Coronary artery (tissue), 2 donors: ENCODE measurements at regions not wholly inside any gene's neighbourhood (a gene's known extent, or its start where the extent isn't known, plus 50 kb on each side); places are given as distances from the start of the nearest gene placed in this dataset.
A peak's percentile ranks its signal among the peaks of the same experiment; 100 is the strongest.

ENCODE experiments used
- DNase-seq: peaks from one replicate; pipeline ENCODE4 v3.0.0-alpha.2; 2017; ENCODE audit warnings: low spot score
- H3K27ac ChIP-seq, 2 donors: fragments of 200-600 bp; sonication (generic); one replicate each; pipeline ENCODE4 v1.5.1; 2016 to 2019
- H3K4me3 ChIP-seq: fragments of 200-600 bp; sonication (generic); 2 replicates; pipeline ENCODE4 v1.5.1; 2016; ENCODE audit warnings: mild to moderate bottlenecking, moderate library complexity
- CTCF ChIP-seq: fragments of 200-600 bp; sonication (generic); IDR thresholded peaks from one replicate; pipeline ENCODE4 v1.5.1; 2019; ENCODE audit warnings: antibody characterized with exemption

- no peak for DNase-seq
- H3K27ac ChIP-seq: no peak overlapping the region
- no peak overlapping the region for H3K4me3 ChIP-seq
- no peak for TF ChIP-seq CTCF
Observed at GRCh38 chr6:85193339-85193738, 256.5 kb upstream of the NT5E start.

- no peak for DNase-seq
- no peak overlapping the region for H3K4me3 ChIP-seq
- no peak for TF ChIP-seq CTCF
- no peak overlapping the region for H3K27ac ChIP-seq
Observed at GRCh38 chr6:85192596-85192995, 257.3 kb upstream of the NT5E start.

DNA sequence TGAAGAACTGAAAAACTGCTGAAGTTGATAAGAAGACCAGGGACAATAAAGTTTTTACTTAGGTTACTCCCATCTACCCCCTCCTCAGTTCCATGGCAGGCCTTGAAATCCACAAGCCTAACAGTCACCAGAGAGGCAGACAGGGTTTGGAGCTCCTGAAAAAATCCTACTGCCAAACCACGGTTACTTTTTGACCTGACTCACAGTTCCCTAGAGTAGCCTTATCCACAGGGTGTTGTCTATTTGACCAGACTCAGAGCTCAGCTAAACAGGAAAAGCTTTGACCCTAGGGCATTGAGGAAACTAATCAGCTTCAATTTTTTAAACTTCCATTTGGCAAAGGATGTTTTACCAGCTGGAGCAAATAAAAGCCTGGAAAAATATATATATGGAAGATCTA, 257.7 kb upstream of the NT5E start:
- Histone ChIP-seq H3K27ac (no peak overlapping the region), H3K4me3 (no peak overlapping the region)
- DNase-seq: no peak
- no peak for TF ChIP-seq CTCF

DNA sequence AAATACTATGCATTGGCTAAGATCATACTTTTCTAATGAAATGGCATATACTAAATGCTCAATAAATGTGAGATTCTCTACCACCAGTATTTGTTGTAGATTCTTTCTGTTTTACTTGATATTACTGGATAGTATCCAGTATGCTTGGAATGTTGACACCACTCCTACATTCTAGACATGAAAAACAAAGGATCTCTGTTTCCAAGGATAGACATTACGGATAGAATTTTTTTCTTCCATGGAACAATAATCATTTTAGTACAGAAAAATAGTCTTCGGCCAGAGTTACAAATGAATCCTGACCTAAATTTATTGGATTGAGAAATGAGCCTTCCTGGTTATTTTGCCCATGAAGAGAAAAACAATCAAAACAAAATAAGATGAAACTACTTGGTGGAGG, 258.2 kb upstream of the NT5E start:
- no peak overlapping the region for H3K27ac ChIP-seq
- H3K4me3 ChIP-seq: no peak overlapping the region
- DNase-seq: no peak
- no peak for TF ChIP-seq CTCF

GRCh38 chr6:85186546-85187175, 263.2 kb upstream of the NT5E start:
- Histone ChIP-seq H3K4me3 (no peak overlapping the region), H3K27ac (peak overlapping the region in 1 of 2 donors; percentile 56)
- DNase-seq: no peak
- TF ChIP-seq CTCF: no peak

GRCh38 chr6:85185977-85186376, 263.9 kb upstream of the NT5E start:
- Histone ChIP-seq H3K27ac (peak overlapping the region in 1 of 2 donors; percentile 56), H3K4me3 (no peak overlapping the region)
- no peak for TF ChIP-seq CTCF
- DNase-seq: no peak

DNA sequence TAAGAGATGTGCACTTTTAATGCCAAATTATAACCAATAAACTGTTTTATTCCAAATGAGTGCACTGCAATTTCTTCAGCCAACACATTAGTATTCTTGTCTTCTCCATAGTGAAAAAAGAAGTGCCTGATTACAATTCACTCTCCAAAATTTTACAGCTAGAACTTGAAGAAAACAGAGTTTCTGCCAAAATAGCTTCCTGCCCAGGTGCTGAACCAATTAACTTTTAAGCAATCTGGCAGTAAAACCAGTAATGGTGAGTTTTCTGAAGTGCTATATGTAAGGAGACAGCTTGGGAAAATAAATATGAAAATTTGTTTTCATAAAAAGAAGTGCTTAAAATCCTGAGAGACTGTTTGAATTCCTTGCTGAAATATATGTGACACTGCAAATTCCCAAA, 266.0 kb upstream of the NT5E start:
- Histone ChIP-seq H3K27ac (no peak overlapping the region), H3K4me3 (no peak overlapping the region)
- no peak for DNase-seq
- no peak for TF ChIP-seq CTCF
